Brain microvascular endothelial cell (primary cell): ENCODE measurements at regions not wholly inside any gene's neighbourhood (a gene's known extent, or its start where the extent isn't known, plus 50 kb on each side); places are given as distances from the start of the nearest gene placed in this dataset.
A peak's percentile ranks its signal among the peaks of the same experiment; 100 is the strongest.

Experiments used
- DNase-seq: peaks from one replicate; pipeline ENCODE4 v3.0.0-alpha.2; 2020
- H3K27ac ChIP-seq: fragments of 250-450 bp; sonication (Bioruptor Pico); 2 replicates; pipeline ENCODE4 v1.5.1; 2020; ENCODE audit warnings: mild to moderate bottlenecking, moderate library complexity
- H3K27me3 ChIP-seq: fragments of 250-450 bp; sonication (Bioruptor Pico); replicated peaks from 2 replicates; pipeline ENCODE4 v1.5.1; 2020; ENCODE audit warnings: mild to moderate bottlenecking
- H3K36me3 ChIP-seq: fragments of 250-450 bp; sonication (Bioruptor Pico); replicated peaks from 2 replicates; pipeline ENCODE4 v1.5.1; 2020; ENCODE audit warnings: mild to moderate bottlenecking
- H3K4me3 ChIP-seq: 2 replicates; pipeline ENCODE4 v1.5.1; 2011; ENCODE audit warnings: low read depth, mild to moderate bottlenecking, control low read depth, low read length, moderate library complexity
- in situ Hi-C: cut with HindIII; loops from 2 replicates; pipeline ENCODE4 v1.10.0; 2017; ENCODE audit warnings: low sequenced_read_pairs, low pct_ligation_motif_present
- TF ChIP-seq, protein P1 (sequence below): IDR thresholded peaks from 2 replicates; pipeline ENCODE4 v1.5.1; 2011; ENCODE audit warnings: low read depth, mild to moderate bottlenecking, moderate library complexity, low read length, control low read depth, inconsistent platforms; ENCODE audit errors: missing control alignments

DNA sequence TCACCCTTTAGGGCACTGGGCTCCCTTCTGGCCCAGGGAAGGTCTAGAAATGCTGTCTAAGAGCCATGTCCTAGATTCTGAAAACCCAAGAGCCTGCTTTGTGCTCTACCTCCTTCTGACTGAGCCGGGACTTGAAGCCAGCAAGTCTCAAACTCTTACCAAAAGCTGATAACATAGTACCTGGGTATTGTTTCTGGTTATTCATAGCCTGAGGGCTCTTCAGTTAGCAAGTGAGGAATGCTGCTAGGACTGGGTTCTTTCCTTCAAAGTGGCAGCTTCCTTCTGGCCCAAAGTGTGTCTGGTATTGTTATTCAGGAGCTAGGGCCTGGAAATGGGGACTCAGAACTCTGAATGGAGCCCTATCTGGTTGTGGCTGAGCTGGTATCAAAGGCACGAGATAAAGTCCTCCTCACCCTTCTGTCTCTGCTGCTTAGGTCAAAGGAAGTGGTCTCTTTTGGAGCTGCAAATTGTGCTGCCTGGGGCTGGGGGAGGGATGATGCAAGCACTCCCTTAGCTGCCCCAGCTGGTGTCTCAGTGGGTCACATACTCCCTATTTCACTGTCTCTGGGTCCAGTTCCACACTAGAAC, 696.0 kb upstream of the CCDC179 start:
- in situ Hi-C loops: no loop called here
- Histone ChIP-seq H3K4me3 (no peak overlapping the region), H3K27ac (no peak overlapping the region), H3K27me3 (no peaks in the 10 kb centered on the region), H3K36me3 (no peaks in the 10 kb centered on the region)
- DNase-seq: no peak
- TF ChIP-seq, protein P1, sequence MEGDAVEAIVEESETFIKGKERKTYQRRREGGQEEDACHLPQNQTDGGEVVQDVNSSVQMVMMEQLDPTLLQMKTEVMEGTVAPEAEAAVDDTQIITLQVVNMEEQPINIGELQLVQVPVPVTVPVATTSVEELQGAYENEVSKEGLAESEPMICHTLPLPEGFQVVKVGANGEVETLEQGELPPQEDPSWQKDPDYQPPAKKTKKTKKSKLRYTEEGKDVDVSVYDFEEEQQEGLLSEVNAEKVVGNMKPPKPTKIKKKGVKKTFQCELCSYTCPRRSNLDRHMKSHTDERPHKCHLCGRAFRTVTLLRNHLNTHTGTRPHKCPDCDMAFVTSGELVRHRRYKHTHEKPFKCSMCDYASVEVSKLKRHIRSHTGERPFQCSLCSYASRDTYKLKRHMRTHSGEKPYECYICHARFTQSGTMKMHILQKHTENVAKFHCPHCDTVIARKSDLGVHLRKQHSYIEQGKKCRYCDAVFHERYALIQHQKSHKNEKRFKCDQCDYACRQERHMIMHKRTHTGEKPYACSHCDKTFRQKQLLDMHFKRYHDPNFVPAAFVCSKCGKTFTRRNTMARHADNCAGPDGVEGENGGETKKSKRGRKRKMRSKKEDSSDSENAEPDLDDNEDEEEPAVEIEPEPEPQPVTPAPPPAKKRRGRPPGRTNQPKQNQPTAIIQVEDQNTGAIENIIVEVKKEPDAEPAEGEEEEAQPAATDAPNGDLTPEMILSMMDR: no peak

DNA sequence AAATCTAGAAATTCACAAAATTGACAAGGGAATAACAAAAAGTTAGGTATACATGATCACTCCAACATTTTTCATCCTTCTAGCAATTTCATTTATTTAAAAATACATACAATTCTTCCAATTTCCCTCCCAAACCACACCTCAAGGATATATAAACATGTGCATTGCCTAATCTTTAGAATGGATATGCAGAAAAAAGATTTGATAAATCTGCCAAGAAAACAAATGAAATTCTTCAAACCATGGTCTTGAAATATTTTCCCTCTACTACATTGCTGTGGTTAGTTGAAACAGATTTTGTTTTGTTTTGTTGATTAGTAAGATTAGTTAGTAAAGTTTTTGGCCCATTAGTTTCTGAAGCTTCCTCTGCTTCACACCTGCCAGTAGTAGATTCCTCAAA, 703.3 kb upstream of the CCDC179 start:
- Histone ChIP-seq H3K4me3 (no peak overlapping the region), H3K27ac (no peak overlapping the region), H3K27me3 (no peaks in the 10 kb centered on the region), H3K36me3 (no peaks in the 10 kb centered on the region)
- in situ Hi-C loops: no loop called here
- DNase-seq: no peak
- TF ChIP-seq, protein P1: no peak

DNA sequence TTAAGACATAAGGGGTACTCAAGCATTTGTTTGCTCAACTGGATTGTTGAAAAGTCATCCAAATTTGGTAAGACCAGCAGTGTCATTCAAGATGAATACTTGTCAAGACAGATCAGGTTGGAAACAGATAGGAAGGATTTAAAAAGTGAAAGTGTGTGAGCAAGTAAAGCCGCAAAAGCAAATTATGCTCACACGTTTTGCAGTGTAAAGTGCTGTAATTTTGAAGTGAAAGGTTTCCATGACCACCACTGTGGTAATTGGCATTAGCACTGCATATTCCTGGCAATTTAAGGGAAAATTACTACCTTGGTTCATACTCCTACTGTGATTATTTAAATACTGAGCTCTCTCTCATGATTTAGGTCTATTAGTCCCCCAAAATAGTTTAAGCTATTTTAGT, 704.1 kb upstream of the CCDC179 start:
- no peaks in the 10 kb centered on the region for H3K27me3 ChIP-seq
- no peaks in the 10 kb centered on the region for H3K36me3 ChIP-seq
- in situ Hi-C loops: no loop called here
- no peak for DNase-seq
- H3K4me3 ChIP-seq: no peak overlapping the region
- no peak overlapping the region for H3K27ac ChIP-seq
- TF ChIP-seq, protein P1: no peak

DNA sequence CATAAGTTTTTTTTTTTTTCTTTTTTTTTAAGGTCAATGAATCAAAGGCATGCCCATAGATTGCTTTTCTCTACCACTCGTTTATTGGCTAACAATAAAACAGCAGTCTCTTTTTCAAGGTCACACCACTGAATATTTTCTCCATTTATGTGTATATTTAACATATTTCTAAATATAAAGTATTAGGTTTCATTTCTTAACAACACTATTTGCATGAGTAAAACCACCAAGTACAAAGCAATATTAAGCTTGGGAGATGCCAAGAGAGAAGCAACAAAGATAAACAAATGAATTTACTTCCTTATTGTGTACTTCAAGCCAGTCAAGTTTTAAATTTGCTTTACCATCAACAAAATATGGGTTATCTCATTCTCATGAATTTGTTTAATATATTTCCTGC, 708.9 kb upstream of the CCDC179 start:
- TF ChIP-seq, protein P1: no peak
- Histone ChIP-seq H3K27ac (no peak overlapping the region), H3K36me3 (no peaks in the 10 kb centered on the region), H3K4me3 (no peak overlapping the region), H3K27me3 (no peaks in the 10 kb centered on the region)
- in situ Hi-C loops: no loop called here
- no peak for DNase-seq

DNA sequence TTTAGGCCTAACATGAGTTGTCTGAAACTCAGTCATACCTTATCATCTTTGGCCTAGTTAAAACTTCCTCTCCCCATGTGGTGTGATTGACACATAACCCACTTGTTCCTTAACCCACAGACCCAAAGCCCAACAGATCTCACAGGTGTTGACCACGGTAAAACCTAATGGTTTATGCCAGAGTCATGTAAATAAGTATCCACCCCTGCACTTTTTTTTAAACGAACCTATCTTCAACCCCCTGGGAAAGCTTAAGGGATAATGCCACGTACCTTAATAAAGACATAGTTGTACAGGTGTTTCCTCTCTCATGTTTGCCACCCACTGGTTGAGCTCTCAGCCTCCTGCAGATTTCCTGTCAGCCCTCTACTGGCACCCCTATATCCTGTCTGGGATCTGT, 709.3 kb upstream of the CCDC179 start:
- TF ChIP-seq, protein P1: no peak
- in situ Hi-C loops: no loop called here
- DNase-seq: no peak
- Histone ChIP-seq H3K27me3 (no peaks in the 10 kb centered on the region), H3K36me3 (no peaks in the 10 kb centered on the region), H3K27ac (no peak overlapping the region), H3K4me3 (no peak overlapping the region)

DNA sequence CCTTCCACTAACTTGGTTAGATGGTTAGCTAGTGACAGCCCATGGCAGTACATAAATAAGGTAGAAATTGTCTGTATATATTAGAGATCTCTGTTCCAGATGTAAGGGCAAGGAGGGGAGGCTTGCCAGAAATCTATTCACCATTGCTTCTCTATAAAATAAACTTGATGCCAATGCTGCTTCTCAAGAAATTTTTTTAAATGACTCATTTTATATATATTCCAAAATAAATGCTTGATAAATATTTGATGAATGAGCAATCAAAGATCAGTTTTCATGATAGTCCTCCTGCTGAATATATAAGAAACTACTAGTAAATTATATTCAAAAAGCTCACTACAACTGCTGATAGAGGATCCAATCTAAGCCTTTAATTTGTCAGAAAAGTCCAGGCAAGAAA, 710.6 kb upstream of the CCDC179 start:
- H3K27me3 ChIP-seq: no peaks in the 10 kb centered on the region
- TF ChIP-seq, protein P1: no peak
- H3K27ac ChIP-seq: no peak overlapping the region
- DNase-seq: peak; percentile 44
- no peak overlapping the region for H3K4me3 ChIP-seq
- in situ Hi-C loops: no loop called here
- no peaks in the 10 kb centered on the region for H3K36me3 ChIP-seq
